SJCRH30 (cell line): ENCODE measurements at regions not wholly inside any gene's neighbourhood (a gene's known extent, or its start where the extent isn't known, plus 50 kb on each side); places are given as distances from the start of the nearest gene placed in this dataset.

Source experiments
- DNase-seq, 2 experiments: peaks; one replicate each; pipeline ENCODE4 v3.0.0-alpha.2; 2015 to 2020
- H3K27ac ChIP-seq: fragments of 250-450 bp; sonication (Bioruptor Pico); 2 replicates; pipeline ENCODE4 v1.5.1; 2020; ENCODE audit warnings: mild to moderate bottlenecking, moderate library complexity
- H3K27me3 ChIP-seq: fragments of 250-450 bp; sonication (Bioruptor Pico); 2 replicates; pipeline ENCODE4 v1.5.1; 2020; ENCODE audit warnings: mild to moderate bottlenecking, moderate library complexity
- H3K36me3 ChIP-seq: fragments of 250-450 bp; sonication (Bioruptor Pico); 2 replicates; pipeline ENCODE4 v1.5.1; 2020; ENCODE audit warnings: mild to moderate bottlenecking, moderate library complexity
- H3K4me1 ChIP-seq: fragments of 250-450 bp; sonication (Bioruptor Pico); 2 replicates; pipeline ENCODE4 v1.5.1; 2020; ENCODE audit warnings: mild to moderate bottlenecking, moderate library complexity
- H3K4me3 ChIP-seq: fragments of 250-450 bp; sonication (Bioruptor Pico); 2 replicates; pipeline ENCODE4 v1.5.1; 2020; ENCODE audit warnings: mild to moderate bottlenecking, moderate library complexity
- H3K9me3 ChIP-seq: fragments of 250-450 bp; sonication (Bioruptor Pico); replicated peaks from 2 replicates; pipeline ENCODE4 v1.5.1; 2020; ENCODE audit warnings: mild to moderate bottlenecking, moderate library complexity

DNA sequence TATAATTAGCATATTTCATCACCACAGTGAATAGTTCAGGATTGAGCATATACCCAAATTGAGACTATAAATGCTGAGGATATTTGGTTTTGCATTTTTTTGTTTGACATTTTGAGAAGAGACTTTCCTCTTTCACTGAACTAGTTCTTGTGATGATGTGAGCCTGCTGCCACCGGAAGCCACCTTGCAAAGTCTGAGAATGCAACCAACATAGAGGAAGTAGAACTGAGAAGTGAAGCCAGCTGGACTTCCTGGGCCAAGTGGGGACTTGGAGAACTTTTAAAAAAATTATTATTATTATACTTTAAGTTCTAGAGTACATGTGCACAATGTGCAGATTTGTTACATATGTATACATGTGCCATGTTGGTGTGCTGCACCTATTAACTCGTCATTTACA lies 102.3 kb downstream of the RPE65 start:
- H3K9me3 ChIP-seq = no peaks in the 10 kb centered on the region
- no peaks in the 10 kb centered on the region for H3K27me3 ChIP-seq

DNA sequence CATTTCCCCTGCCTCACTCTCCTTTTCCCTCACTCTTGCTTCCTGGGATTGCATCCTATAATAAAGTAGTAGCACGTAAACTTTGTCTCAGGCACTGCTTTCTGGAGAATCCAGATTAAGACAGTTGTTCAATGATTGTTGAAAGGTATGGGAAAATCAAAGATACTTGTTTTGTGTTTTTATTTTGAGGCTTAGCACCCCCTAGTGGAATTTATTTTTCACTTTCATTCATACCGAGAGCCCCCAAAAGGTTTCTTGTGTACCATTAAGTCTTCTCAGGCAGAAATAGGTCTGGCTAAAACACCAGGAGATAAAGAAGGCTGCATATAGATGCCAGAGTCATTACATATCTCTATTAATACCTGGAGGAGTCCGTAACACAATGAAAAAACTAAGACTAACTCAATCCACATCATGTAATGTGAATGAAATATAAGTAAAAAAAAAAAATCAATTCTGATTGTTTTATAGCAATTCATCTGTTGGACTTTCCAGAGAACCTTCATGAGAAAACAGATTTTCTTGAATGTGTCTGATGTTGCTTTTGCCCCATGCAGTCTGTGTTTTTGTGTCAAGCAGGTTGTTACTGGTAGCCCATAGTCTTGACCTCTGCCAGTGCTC lies 103.5 kb downstream of the RPE65 start:
- H3K36me3 ChIP-seq = no peaks in the 10 kb centered on the region
- no peaks in the 10 kb centered on the region for H3K9me3 ChIP-seq
- H3K27ac ChIP-seq = no peak overlapping the region
- H3K27me3 ChIP-seq = no peaks in the 10 kb centered on the region
- DNase-seq = peak in 1 of 2 experiments; percentile 59
- H3K4me3 ChIP-seq = no peak overlapping the region
- H3K4me1 ChIP-seq = no peaks in the 10 kb centered on the region

More for the DNA sequence above, 102.3 kb downstream of the RPE65 start:
- no peak overlapping the region for H3K4me3 ChIP-seq
- no peaks in the 10 kb centered on the region for H3K4me1 ChIP-seq
- no peak overlapping the region for H3K27ac ChIP-seq
- no peak for DNase-seq
- no peaks in the 10 kb centered on the region for H3K36me3 ChIP-seq

DNA sequence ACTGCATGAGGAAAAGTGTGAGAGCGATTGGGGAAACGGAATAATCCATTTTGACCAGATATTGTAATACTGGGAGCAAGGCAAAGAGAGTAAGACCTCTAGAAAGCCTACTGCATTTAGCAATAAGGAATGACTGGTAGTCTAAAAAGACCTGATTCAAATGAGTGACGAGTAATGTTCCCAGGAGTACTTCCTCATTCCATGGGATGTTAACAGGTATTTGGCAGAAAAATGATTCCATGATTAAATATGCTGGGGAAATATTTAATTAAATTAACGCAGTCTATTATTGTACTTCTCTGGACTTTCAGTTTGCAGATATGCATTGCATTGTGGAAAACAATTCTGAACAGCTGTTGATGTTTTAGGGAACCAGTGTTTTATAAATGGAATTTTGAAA lies 105.5 kb downstream of the RPE65 start:
- Histone ChIP-seq H3K27me3 (no peaks in the 10 kb centered on the region), H3K36me3 (no peaks in the 10 kb centered on the region), H3K4me1 (no peaks in the 10 kb centered on the region), H3K27ac (no peak overlapping the region), H3K4me3 (no peak overlapping the region), H3K9me3 (no peaks in the 10 kb centered on the region)
- DNase-seq = no peak

DNA sequence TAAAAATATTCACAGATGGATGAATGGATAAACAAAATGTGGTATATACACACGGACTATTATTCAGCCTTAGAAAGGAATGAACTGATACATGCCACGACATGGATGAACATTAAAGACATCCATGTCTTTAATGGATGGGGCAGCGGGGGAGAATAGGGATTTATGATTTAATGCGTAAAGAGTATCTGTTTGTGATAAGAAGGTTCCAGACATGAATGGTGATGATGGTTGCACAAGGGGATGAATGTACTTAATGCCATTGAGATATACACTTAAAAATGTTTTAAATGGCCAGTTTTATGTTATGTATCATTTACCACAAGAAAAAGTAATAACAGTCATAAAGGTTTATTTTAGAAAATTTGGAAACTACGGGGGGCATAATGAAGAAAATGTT lies 108.6 kb upstream of the WLS start:
- Histone ChIP-seq H3K36me3 (no peaks in the 10 kb centered on the region), H3K9me3 (no peaks in the 10 kb centered on the region), H3K27me3 (no peaks in the 10 kb centered on the region), H3K4me3 (no peak overlapping the region), H3K4me1 (no peaks in the 10 kb centered on the region), H3K27ac (no peak overlapping the region)
- DNase-seq = no peak

DNA sequence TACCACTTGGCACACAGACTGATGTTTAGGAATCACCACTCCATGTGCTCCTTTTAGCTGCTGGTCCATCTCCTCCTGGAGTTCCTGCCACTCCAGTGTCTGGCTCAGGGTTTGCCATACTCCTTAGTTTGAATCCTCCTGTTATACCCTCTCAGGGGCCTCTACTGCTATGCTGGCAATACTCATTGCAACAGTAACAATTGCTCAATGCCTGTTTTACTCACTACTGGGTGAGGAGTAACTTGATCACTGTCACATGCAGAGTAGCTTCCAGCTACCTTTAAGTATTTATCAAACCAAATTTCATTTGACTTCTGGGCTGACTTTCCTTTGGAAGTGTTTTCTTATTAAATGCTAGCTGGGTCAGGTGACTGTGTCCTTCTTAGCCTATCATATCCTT lies 107.2 kb upstream of the WLS start:
- no peak for DNase-seq
- Histone ChIP-seq H3K27me3 (no peaks in the 10 kb centered on the region), H3K27ac (no peak overlapping the region), H3K36me3 (no peaks in the 10 kb centered on the region), H3K4me1 (no peaks in the 10 kb centered on the region), H3K9me3 (no peaks in the 10 kb centered on the region), H3K4me3 (no peak overlapping the region)

DNA sequence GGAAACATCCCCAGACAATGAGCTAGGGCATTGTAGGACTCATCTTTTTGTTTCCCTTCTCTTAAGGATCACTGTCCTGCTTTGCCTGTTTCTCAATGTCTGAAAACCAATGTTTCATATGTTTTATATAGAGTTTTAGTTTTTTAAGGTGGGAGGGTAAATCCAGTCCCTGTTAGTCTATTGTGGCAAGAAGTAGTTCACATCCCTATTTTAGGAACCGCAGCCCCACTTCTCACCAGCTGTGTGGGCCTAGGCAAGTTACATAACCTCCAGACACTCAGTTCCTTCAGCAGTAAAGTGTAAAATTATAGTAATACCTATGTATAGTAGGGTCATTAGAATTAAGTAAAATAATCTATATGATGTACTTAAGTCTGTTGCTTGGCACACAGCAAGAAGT lies 105.8 kb upstream of the WLS start:
- no peaks in the 10 kb centered on the region for H3K27me3 ChIP-seq
- H3K4me3 ChIP-seq = no peak overlapping the region
- H3K27ac ChIP-seq = no peak overlapping the region
- H3K9me3 ChIP-seq = no peaks in the 10 kb centered on the region
- no peaks in the 10 kb centered on the region for H3K36me3 ChIP-seq
- DNase-seq = no peak
- H3K4me1 ChIP-seq = peaks cover under 1% of the 10 kb centered on the region; the same call in 1 of the 2 replicates

DNA sequence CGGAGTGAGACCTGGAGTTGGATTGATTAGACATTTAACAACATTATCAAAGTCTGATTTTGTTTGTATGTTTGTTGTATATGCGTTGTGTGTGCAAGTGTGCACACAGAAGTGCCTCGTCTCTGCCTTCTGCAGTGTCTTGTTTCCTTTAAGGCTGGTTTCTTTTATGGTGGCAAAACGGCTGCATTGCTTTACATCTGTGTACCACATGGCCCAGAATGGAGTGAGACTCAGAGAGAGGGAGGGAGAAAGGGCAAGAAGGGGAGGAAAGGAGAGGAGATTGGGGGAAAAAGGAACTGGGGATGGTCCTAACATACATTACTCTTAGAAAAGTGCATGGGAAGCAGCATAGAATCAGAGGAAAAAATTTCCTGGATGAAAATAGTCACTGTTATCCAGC lies 99.7 kb upstream of the WLS start:
- no peaks in the 10 kb centered on the region for H3K36me3 ChIP-seq
- H3K4me3 ChIP-seq = no peak overlapping the region
- no peaks in the 10 kb centered on the region for H3K9me3 ChIP-seq
- H3K27ac ChIP-seq = no peak overlapping the region; the same call in 1 of the 2 replicates
- no peaks in the 10 kb centered on the region for H3K27me3 ChIP-seq
- no peak for DNase-seq
- H3K4me1 ChIP-seq = peaks cover 28% of the 10 kb centered on the region

DNA sequence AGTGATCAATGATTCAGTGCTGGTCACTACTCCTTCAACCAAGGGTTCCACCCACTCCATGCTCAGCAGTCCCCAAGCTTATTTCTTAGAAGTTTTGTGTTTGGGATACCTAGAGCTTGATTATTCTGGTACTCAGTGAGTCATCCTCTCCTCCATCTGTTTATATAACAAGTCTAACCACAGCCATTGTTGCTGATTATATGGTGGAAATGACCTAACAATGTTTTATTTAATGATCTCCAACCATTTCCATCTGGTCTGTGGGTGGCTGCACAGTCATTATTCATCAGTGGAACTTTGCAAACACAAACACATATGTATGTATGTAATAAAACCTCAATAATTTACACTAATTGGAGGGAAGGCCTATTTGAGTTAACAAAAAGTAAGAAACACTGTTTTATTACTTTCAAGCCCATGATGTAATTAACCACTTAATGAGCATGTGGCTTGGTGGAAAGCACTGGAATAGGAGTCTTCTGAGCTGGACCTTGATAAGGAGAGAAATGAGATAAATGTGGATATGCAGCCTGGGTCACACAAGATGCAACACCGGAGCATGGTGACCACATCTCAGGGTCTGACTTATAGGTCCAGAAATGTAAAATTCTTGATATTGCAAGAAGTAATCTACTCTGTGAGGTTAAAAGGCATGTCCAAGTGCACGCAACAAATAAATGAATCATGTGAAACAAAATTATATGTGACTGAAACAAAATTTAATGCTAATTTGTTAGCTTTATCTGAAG lies 99.0 kb upstream of the WLS start:
- H3K36me3 ChIP-seq = no peaks in the 10 kb centered on the region

DNA sequence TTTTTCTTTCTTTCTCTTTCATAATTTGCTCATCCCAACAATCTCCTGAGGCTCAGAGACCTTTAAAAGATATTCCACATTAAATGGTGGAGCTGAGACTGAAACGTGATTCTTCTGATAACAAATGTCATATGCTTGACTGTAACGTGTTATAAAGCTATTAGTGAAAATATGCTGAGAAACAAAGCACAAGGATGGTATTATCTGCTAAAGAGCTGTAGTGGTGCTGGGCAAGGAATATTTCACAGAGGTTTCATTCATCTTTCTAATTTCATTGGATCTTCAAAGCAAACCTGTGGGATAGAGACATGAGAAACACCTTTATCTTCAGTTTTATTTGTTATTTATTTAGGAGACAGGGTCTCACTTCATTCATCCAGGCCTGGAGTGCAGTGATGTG lies 98.1 kb upstream of the WLS start:
- DNase-seq = no peak
- H3K4me1 ChIP-seq = peaks cover 28% of the 10 kb centered on the region
- H3K27me3 ChIP-seq = no peaks in the 10 kb centered on the region
- H3K9me3 ChIP-seq = no peaks in the 10 kb centered on the region
- H3K27ac ChIP-seq = no peak overlapping the region
- no peak overlapping the region for H3K4me3 ChIP-seq
- H3K36me3 ChIP-seq = no peaks in the 10 kb centered on the region

More for the DNA sequence above, 99.0 kb upstream of the WLS start:
- Histone ChIP-seq H3K4me3 (no peak overlapping the region), H3K27ac (no peak overlapping the region), H3K27me3 (no peaks in the 10 kb centered on the region), H3K9me3 (no peaks in the 10 kb centered on the region), H3K4me1 (peaks cover 28% of the 10 kb centered on the region)
- DNase-seq = peak; percentile 17 to 63

DNA sequence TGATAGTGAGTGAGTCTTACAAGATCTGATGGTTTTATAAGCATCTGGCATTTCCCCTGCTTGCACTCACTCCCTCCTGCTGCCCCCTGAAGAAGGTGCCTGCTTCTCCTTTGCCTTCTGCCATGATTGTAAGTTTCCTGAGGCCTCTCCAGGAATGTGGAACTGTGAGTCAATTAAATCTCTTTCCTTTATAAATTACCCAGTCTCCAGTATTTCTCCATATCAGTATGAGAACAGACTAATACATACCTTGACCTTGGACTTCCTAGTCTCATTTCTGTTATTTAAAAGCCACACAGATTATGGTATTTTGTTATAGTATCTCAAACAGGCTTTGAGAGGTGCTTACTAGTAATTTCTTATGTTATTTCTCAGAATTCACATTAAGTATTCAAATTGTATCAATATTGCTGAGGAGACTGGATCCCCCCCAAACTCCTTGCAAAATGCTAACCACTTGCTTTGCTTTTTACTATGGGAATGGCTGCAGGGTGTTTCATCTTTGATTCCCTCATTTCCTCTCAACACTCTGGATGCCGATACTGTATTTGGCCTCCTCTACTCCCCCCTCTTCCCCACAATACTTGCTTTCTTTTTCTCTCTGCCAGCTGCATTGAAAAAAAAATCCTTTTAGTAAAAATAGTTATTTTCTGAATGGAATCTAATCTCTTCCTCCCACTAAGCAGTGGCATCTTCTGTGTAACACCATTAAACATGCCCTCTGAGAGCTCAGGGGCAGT lies 96.9 kb upstream of the WLS start:
- H3K27ac ChIP-seq = no peak overlapping the region
- no peak for DNase-seq
- no peaks in the 10 kb centered on the region for H3K27me3 ChIP-seq
- no peaks in the 10 kb centered on the region for H3K9me3 ChIP-seq
- no peak overlapping the region for H3K4me3 ChIP-seq
- H3K36me3 ChIP-seq = no peaks in the 10 kb centered on the region
- H3K4me1 ChIP-seq = peaks cover 28% of the 10 kb centered on the region

DNA sequence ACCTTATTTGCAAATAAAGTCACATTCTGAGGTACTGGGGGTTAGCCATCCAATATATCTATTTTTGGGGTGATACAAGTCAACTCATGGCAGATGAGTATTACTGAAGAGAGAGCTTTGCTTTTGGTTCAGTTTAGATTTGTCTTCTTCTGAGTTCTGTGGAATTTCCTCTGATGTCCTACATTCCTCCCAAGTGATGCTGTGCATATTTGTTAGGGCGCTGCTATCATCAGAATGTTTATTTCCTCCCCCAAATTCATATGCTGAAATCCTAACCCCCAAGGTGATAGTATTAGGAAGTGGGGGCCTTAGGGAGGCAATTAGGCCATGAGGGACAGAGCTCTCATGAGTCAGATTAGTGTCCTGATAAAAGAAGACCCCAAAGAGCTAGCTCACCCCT lies 96.2 kb upstream of the WLS start:
- no peak for DNase-seq
- Histone ChIP-seq H3K36me3 (no peaks in the 10 kb centered on the region), H3K27me3 (no peaks in the 10 kb centered on the region), H3K27ac (no peak overlapping the region), H3K4me3 (no peak overlapping the region), H3K4me1 (peaks cover 28% of the 10 kb centered on the region), H3K9me3 (no peaks in the 10 kb centered on the region)

DNA sequence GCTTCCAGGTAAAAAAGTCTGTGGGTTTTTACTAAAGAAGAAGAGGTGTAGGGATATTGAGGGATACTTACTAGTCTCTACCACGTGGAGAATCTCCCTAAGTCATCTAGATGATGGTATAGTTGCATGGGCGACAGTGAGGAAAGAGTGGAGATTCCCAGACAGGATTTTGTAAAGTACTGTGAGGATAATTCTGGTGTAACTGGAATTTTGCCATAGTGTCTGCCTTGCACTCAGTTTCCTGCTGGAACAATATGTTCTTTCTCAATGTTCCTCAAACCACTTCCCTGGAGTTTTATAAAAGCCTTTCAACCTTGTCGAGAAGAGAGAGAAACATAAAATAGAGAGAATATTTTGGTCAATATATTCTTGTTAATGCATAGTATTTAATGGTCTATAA lies 95.1 kb upstream of the WLS start:
- Histone ChIP-seq H3K27me3 (no peaks in the 10 kb centered on the region), H3K4me1 (peaks cover 22% of the 10 kb centered on the region), H3K9me3 (no peaks in the 10 kb centered on the region), H3K27ac (no peak overlapping the region), H3K4me3 (no peak overlapping the region), H3K36me3 (no peaks in the 10 kb centered on the region)
- no peak for DNase-seq

DNA sequence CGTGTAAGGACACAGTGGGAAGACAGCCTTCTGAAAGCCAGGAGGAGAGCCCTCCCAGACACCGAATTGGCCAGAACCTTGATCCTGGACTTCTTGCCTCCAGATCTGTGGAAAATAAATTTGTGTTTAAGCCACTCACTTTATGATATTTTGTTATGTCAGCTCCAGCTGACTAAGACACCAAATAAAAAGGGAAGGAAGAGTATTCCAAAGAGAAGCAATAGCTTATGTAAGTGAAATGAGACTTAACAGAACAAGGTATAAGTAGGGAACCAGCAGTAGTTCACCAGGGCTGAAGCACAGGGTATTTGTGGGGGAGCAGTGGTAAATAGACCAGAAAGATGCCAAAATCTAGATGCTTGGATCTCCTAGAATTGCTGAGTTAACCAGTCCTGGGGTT lies 94.2 kb upstream of the WLS start:
- DNase-seq = no peak
- H3K4me1 ChIP-seq = peaks cover 12% of the 10 kb centered on the region
- H3K27ac ChIP-seq = no peak overlapping the region
- no peaks in the 10 kb centered on the region for H3K27me3 ChIP-seq
- no peaks in the 10 kb centered on the region for H3K36me3 ChIP-seq
- no peaks in the 10 kb centered on the region for H3K9me3 ChIP-seq
- no peak overlapping the region for H3K4me3 ChIP-seq

DNA sequence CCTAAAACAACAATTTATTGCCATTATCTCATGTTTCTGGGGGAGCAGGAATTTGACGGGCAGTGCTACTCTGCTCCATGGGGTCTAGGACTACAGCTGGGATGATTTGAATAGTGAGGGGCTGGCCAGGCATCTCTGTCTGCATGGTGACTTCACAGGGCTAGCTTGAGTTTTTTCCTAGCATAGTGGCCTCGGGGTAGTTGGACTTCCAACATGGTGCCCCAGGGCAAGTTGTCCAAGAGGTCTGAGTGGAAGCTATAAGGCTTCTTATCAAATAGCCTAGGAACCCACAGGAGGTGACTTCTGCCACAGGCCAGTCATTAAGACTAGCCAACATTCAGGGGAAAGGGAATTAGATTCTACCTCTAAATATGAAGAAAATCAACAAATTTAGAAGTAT lies 92.0 kb upstream of the WLS start:
- H3K27ac ChIP-seq = no peak overlapping the region
- H3K36me3 ChIP-seq = no peaks in the 10 kb centered on the region
- no peaks in the 10 kb centered on the region for H3K4me1 ChIP-seq
- H3K9me3 ChIP-seq = no peaks in the 10 kb centered on the region
- H3K4me3 ChIP-seq = no peak overlapping the region
- H3K27me3 ChIP-seq = no peaks in the 10 kb centered on the region
- no peak for DNase-seq

DNA sequence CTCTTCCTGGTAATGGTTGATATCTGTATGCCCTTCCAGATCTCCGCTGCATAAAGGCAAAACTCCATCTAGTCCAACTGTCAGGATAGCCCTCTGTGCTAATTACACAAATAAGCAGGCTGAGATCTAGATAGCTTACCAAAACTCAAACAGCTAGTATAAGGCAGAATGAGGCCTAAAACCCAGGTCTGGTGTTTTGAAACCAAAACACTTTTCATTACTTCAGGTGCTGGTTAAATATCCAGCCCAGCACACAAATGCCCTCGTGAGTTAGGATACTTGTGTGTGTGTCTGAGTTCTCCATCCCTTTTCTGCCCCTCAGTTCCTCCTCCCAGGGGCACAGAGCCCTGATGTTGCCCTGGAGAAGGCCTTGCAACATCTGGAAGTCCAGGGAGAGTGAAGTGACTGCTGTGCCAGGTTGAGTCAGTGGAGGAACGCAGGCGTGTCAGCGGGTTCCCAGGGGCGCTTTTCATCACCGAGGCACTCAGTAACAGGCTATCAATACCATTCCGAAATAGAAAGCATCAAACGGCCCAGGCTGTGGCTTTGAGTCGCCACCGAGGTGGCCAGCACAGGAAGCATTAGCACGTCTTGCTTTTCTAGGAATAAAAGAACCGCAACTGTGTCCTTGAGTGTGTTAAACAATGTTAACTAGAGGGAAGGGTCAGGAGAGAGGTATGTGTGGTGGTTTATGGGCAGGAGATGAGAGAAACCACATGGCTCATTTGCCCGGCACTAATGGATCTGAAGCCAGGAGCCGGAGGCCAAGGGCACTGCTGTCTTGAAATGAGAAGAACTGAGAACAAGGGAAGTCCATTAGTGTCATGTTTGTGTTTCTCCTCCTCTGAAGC lies 90.7 kb upstream of the WLS start:
- no peaks in the 10 kb centered on the region for H3K9me3 ChIP-seq
- H3K4me1 ChIP-seq = no peaks in the 10 kb centered on the region
- no peaks in the 10 kb centered on the region for H3K36me3 ChIP-seq
- no peak overlapping the region for H3K4me3 ChIP-seq
- DNase-seq = peak in 1 of 2 experiments; percentile 13
- no peak overlapping the region for H3K27ac ChIP-seq
- no peaks in the 10 kb centered on the region for H3K27me3 ChIP-seq
